Bronchial epithelial cell (primary cell): ENCODE measurements at regions not wholly inside any gene's neighbourhood (a gene's known extent, or its start where the extent isn't known, plus 50 kb on each side); places are given as distances from the start of the nearest gene placed in this dataset.

Experiments used
- DNase-seq: peaks from one replicate; pipeline ENCODE4 v3.0.0-alpha.2; 2010; ENCODE audit warnings: low read depth
- FAIRE-seq: peaks from 2 replicates; lab custom pipeline; 2011; peaks lifted over from hg19 to GRCh38; lab: Jason Lieb, UNC
- H3K27me3 ChIP-seq: 2 replicates; pipeline ENCODE4 v1.5.1; 2011; ENCODE audit warnings: low read length; ENCODE audit not compliant: control insufficient read depth, insufficient read depth
- H3K36me3 ChIP-seq: 2 replicates; pipeline ENCODE4 v1.5.1; 2011; ENCODE audit warnings: low read length; ENCODE audit not compliant: control insufficient read depth, insufficient read depth
- H3K4me3 ChIP-seq: 2 replicates; pipeline ENCODE4 v1.5.1; 2011; ENCODE audit warnings: mild to moderate bottlenecking, low read depth, low read length, control low read depth
- TF ChIP-seq, protein P1 (sequence below): IDR thresholded peaks from 2 replicates; pipeline ENCODE4 v1.5.1; 2011; ENCODE audit warnings: mild to moderate bottlenecking, moderate library complexity, low read length, control low read depth, inconsistent platforms; ENCODE audit not compliant: insufficient read depth, severe bottlenecking

DNA sequence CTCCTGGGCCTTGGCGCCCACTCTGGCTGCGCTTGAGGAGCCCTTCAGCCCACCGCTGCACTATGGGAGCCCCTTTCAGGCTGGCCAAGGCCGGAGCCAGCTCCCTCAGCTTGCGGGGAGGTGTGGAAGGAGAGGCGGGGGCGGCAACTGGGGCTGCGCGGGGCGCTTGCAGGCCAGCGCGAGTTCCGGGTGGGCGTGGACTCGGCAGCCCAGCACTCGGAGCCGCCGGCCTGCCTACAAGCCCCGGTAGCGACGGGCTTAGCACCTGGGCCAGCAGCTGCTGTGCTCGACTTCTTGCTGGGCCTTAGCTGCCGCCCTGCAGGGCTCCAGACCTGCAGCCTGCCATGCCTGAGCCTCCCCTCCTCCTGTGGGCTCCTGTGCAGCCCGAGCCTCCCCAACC is 141.5 kb upstream of the SLC39A10 start:
- FAIRE-seq (no peak), DNase-seq (no peak)
- Histone ChIP-seq H3K36me3 (no peaks in the 10 kb centered on the region), H3K4me3 (no peak overlapping the region), H3K27me3 (no peaks in the 10 kb centered on the region)
- TF ChIP-seq, protein P1, sequence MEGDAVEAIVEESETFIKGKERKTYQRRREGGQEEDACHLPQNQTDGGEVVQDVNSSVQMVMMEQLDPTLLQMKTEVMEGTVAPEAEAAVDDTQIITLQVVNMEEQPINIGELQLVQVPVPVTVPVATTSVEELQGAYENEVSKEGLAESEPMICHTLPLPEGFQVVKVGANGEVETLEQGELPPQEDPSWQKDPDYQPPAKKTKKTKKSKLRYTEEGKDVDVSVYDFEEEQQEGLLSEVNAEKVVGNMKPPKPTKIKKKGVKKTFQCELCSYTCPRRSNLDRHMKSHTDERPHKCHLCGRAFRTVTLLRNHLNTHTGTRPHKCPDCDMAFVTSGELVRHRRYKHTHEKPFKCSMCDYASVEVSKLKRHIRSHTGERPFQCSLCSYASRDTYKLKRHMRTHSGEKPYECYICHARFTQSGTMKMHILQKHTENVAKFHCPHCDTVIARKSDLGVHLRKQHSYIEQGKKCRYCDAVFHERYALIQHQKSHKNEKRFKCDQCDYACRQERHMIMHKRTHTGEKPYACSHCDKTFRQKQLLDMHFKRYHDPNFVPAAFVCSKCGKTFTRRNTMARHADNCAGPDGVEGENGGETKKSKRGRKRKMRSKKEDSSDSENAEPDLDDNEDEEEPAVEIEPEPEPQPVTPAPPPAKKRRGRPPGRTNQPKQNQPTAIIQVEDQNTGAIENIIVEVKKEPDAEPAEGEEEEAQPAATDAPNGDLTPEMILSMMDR, result no peak

DNA sequence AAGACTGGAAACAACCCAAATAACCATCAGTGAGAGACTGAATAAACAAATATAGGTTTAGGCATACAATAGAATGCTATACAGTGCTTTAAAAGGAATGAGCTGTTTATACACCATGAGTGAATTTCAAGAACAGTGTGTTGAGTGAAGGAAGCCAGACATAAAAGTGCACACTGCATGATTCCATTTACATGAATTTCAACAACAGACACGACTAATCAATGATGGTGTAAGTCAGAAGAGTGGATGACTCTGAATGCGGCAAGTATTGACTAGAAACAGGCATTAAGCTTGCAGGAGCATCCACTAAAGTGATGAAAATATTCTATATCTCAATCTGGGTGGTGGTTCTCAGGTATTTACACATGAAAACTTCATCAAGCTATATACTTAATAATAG is 142.7 kb upstream of the SLC39A10 start:
- Histone ChIP-seq H3K27me3 (no peaks in the 10 kb centered on the region), H3K4me3 (no peak overlapping the region), H3K36me3 (no peaks in the 10 kb centered on the region)
- TF ChIP-seq, protein P1, result no peak
- DNase-seq (peak; percentile 15), FAIRE-seq (no peak)

DNA sequence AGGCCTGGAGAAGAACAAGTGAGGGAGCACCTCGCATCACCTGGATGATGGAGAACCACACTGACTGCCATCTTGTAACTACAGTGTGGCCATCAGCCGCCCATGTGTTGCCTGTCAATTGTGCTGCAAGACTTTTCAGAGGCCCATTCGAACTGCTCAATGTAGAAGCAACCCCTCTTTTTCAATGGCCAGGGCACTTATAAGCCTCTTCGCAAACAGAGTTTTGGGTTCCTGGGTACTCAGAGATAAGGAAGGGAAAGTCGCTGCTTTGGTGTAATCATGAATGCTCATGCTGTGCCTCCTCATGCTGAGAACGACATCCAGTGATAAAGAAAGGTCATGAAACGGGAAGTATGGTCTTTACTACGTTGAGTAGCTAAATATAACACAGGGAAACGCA is 143.9 kb upstream of the SLC39A10 start:
- TF ChIP-seq, protein P1, result no peak
- no peaks in the 10 kb centered on the region for H3K36me3 ChIP-seq
- FAIRE-seq (no peak), DNase-seq (no peak)
- H3K27me3 ChIP-seq, result no peaks in the 10 kb centered on the region
- no peak overlapping the region for H3K4me3 ChIP-seq

DNA sequence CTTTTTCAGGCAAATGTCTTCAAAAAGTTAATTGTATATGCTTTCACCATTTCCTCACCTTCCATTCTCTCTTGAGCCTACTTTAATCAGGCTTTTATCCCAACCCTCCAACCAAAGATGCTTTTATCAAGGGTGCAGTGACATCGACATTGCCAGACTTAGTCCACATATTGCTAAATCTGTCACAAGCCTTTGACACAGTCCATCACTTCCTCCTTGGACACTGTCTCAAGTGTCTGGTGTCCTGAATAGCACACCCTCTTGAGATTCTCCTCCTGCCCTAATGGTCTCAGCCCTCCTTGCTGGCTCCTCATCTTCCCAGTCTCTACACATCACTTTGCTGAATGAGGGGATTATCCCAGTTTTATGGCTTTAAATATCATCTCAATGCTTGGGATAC is 147.5 kb upstream of the SLC39A10 start:
- no peak for FAIRE-seq
- TF ChIP-seq, protein P1, result no peak
- Histone ChIP-seq H3K4me3 (no peak overlapping the region), H3K27me3 (no peaks in the 10 kb centered on the region), H3K36me3 (no peaks in the 10 kb centered on the region)
- no peak for DNase-seq

DNA sequence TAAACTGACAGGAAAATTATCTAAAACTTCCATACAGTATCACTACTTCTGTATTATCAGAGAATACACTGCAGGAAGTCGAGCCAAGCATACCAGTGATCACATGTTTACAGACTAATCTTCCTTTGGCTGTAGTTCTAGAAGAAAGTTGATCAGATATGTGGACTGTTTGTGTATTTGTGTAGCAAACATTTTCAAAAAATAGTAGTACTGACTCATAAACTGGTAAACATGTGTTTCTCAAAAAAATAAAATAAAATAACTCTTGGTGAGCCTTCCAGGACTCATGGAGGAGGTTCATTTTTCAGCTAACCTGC is 148.9 kb upstream of the SLC39A10 start:
- Histone ChIP-seq H3K36me3 (no peaks in the 10 kb centered on the region), H3K4me3 (no peak overlapping the region), H3K27me3 (no peaks in the 10 kb centered on the region)
- TF ChIP-seq, protein P1, result no peak
- FAIRE-seq (no peak), DNase-seq (no peak)

DNA sequence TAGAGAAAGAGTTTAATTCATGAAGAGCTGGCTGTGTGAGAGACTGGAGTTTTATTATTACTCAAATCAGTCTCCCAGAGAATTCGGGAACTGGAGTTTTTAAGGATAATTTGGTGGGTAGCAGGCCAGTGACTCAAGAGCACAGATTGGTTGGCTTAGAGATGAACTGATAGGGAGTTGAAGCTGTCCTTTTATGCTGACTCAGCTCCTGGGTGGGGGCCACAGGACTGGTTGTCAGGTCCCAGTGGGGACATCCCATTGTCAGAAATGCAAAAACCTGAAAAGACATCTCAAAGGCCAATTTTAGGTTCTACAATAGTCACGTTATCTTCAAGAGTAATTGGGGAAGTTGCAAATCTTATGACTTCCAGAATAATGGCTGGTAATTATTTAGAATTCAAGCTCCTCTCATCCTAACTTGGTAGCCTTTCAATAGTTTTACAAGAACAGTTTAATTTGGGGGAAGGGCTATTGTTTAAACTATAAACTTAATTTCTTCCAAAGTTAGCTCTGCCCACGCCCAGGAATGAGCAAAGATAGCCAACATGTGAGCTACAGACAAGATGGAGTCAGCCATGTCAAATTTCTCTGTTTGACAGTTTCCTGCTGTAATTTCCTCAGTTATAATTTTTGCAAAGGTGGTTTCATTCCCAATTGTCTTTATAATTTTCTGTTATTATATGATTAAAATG is 149.4 kb upstream of the SLC39A10 start:
- H3K36me3 ChIP-seq, result no peaks in the 10 kb centered on the region
- TF ChIP-seq, protein P1, result no peak
- no peaks in the 10 kb centered on the region for H3K27me3 ChIP-seq
- FAIRE-seq (no peak), DNase-seq (no peak)
- no peak overlapping the region for H3K4me3 ChIP-seq
